ENCODE measurements at regions not wholly inside any gene's neighbourhood (a gene's known extent, or its start where the extent isn't known, plus 50 kb on each side); places are given as distances from the start of the nearest gene placed in this dataset.

GRCh38 chr2:55973673-55974072 is 50.1 kb upstream of the EFEMP1 start:
- no peak for DNase-seq (ENCODE audit: low spot score)

DNA sequence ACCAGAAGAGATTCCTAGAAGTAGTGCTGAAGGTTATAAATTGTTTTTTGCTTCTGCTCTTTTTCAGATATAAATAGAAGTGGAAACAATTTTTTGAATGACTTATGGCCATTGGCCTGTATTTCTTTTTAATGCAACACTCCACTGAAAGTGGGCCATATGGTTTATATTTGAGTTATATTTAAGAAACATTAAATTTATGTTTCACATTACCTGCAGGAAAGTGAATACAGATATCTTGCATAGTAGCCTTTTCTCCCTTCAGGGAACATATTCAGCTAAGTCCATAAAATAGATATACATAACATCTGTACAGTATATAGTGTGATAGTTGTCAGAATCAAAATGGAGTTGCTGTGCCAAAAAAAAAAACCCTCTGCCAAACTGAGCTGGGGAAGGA is 53.1 kb upstream of the EFEMP1 start:
- DNase-seq (ENCODE audit: low spot score), result no peak

DNA sequence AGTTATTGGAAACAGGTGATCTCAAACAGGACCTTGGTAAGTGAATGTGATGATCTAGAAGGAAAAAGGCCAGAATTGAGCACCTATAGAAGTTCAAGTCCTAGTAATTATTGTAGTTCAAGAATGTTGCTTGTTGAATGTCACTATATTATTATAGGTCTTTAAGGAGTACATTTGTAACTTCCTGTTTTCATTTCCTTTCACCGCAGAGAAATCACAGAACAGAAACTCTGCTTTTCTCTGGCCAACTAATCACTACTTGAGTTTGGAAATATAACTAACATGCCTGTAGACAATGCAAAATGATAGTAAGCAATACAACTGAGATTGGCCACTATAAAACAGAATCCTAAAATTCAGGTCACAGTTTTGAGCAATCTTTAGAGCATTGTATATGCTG is 61.8 kb upstream of the EFEMP1 start:
- DNase-seq (ENCODE audit: low spot score), result no peak

DNA sequence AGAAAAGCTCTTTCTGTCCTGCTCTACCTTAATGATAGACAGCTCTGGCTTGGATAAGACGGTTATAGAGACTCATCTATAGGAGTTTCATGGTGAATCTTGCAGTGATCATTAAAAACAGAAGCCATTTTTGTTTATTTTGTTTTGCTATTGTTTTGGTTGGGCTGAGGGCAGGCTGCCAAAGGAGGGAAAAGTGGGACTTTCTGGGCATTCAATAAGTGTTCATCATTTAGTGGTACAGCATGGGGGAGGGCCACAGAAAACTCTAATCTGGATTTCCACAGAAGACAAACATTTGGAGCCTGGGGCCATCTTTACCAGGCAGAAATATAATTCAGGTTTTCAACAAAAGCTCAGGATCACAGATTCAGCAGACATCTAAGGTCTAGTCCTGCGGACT is 62.4 kb upstream of the EFEMP1 start:
- no peak for DNase-seq (ENCODE audit: low spot score)

DNA sequence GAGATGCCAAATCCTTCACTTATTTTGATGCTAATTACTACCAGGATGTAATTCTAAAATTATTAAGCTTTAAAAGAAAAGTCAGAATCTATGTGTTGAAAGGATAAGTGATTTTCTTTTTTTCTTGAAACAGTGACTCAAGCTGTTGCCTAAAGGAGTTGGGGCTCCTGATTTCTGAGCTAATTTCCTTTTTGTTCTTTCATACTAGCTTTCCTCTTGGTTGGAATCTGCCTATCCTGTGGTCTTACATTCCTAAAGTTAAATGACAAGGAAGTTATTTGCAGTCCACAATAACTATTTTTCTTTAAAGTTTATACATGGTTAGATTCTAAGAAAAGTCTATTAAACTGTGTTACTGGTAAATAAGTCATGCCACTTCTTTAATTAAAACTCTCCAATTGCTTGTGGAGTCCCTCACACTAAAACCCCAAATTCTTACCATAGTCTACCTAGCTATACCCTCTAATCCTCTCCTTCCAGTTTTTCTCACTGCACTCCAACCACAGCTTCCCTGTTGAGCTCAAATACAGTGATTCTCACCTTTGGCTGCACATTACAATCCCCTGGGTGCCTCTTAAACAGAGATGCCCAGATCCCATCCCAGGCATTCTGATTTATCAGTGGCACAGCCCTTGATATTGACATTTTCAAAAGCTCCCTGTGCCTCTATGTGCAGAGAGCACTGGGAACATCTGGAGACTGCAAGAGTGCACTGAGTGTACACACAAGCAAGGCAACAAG is 63.3 kb upstream of the EFEMP1 start:
- no peak for DNase-seq (ENCODE audit: low spot score)

- no peak for DNase-seq (ENCODE audit: low spot score)
These were observed 65.8 kb upstream of the EFEMP1 start for GRCh38 chr2:55989405-55989804.

DNA sequence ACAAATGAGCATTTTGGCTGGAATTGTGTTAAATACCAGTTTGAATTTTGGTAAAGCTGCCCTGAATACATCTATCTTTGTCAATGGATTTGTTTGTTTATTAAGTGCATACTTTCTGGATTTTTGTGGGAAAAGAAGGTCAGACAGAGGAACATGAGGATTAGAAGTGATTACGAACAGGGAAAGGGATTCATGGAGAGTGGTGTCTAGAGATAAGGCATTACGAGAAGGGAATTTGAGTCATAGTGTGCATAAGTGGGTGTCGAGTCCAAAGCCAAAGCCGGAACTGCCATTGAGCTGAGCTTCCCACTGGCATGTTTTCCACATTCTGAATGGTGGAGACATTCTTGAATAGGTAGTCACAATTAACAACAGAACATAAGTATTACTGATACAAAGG is 68.9 kb upstream of the EFEMP1 start:
- peak; percentile 51 for DNase-seq (ENCODE audit: low spot score)

- DNase-seq (ENCODE audit: low spot score), result no peak
These were observed 70.1 kb upstream of the EFEMP1 start for GRCh38 chr2:55993685-55994084.

DNA sequence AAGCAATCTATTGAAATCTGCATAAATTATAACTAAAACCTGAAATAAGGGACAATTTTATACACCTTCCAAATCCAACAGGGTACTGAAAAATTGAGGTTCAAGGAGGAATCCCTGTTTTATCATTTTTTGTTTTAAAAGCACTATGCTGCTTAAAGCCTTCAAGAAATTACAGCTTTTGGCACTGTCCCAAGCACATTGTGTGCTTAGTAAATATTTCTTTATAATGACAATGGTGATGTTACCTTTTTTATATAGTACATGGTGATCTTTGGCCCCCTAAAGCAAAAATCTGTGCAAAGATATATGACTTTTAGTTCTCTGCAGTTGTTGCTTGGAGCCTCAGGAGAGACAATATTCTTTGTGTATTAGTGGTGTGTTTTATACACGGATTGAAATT is 71.6 kb upstream of the EFEMP1 start:
- no peak for DNase-seq (ENCODE audit: low spot score)

DNA sequence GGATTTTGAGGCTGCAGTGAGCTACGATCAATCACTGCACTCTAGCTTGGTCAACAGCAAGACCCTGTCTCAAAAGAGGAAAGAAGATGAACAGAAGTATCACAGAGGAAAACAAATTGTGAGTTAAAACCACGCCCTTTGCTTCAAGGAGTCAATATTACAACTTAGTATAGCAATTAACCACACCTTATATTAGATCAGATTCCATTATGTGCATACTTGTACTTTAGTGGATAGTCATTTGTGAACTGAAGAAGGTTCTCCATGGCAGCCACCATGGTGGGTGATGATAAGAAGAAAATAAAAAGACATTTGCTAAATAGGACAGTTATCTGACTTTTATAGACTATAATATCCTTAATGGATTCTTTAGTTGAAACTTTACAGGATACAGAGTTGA is 72.3 kb upstream of the EFEMP1 start:
- no peak for DNase-seq (ENCODE audit: low spot score)

- no peak for DNase-seq (ENCODE audit: low spot score)
These were observed 75.6 kb upstream of the EFEMP1 start for GRCh38 chr2:55999231-55999630.

DNA sequence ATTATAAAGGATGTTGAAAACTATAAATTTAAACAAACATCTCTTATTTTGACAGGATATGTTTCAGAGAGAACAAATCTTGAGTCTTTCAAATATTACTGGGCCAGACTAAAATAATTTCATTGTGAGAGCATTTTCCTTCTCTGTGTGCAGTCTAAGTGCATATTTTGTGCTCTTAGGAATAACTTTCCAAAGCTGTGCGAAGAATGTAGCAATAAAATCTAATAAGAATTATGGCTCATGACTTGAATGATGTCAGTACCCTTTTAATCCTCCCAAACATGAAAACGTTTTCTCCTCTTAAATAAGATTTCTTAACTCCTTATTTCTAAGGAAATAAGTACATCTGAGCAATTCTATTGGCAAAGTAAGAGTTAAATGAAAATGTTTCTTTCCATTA is 76.2 kb upstream of the EFEMP1 start:
- no peak for DNase-seq (ENCODE audit: low spot score)

DNA sequence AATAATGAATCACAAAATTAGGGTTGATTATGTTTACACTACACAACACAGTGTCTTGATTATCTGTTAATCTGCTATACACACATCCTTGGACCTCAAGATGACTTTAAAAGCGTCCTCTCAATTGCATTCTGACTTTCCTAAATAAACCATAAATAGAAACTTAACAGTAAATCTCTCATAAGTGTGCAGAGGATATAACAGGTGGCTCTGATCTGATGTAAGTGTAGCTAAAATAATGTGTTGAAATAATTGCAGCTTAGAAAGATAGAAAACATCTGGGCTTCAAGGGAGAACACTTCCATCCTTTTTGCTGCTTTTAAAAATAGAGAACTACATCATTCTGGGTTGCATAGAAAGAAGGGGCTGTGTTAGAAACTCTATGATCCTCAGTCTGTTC is 78.4 kb upstream of the EFEMP1 start:
- no peak for DNase-seq (ENCODE audit: low spot score)

GRCh38 chr2:56008661-56009431 is 85.3 kb upstream of the EFEMP1 start:
- DNase-seq (ENCODE audit: low spot score), result no peak

- DNase-seq (ENCODE audit: low spot score), result peak; percentile 52
These were observed 86.3 kb upstream of the EFEMP1 start for GRCh38 chr2:56009758-56010458.

GRCh38 chr2:56011624-56012023 is 88.0 kb upstream of the EFEMP1 start:
- DNase-seq (ENCODE audit: low spot score), result no peak

GRCh38 chr2:56012221-56012765 is 88.7 kb upstream of the EFEMP1 start:
- no peak for DNase-seq (ENCODE audit: low spot score)

DNA sequence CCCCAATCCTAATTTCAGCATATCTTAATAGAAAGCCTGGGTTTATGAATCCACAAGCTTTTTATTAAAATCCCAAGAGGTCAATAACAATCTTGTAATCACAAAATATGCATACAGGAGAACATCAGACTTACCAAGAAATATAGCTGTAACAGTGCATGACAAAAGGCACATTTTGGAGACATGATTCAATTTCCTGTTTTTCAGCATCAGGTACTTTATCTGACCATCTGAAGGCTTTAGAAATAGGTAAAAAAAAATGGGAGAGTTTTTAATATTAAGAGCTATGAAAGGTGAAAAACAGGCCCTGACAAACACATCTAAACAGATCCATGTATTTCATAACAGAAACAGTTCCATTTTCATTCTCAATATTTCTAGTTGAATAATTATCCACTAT is 89.9 kb upstream of the EFEMP1 start:
- no peak for DNase-seq (ENCODE audit: low spot score)

GRCh38 chr2:56014046-56014730 is 90.6 kb upstream of the EFEMP1 start:
- no peak for DNase-seq (ENCODE audit: low spot score)

- no peak for DNase-seq (ENCODE audit: low spot score)
These were observed 92.1 kb upstream of the EFEMP1 start for GRCh38 chr2:56015711-56016115.

- no peak for DNase-seq (ENCODE audit: low spot score)
These were observed 94.2 kb upstream of the EFEMP1 start for GRCh38 chr2:56017784-56018183.

DNA sequence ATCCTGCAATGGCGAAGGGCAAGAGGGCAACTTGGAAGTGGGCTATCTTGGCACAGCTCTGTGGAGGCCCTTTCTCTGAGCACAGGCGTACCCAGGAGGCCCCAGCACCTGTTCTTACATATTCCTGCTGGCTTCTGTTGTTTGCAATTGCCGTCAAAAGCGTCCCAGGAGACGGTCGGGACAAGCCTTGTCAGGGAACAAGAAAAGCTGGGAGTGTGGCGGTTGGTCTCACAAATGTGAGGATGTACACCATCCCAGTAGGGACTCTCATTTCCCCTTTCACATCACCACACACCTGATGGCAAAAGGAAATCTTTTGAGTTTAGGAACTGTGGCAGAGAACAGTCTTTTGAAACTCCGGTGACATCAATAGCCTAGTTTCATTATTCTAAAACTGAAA is 94.7 kb upstream of the EFEMP1 start:
- DNase-seq (ENCODE audit: low spot score), result no peak

Measured in LoVo (cell line).